Natural killer cell (primary cell): ENCODE measurements at regions not wholly inside any gene's neighbourhood (a gene's known extent, or its start where the extent isn't known, plus 50 kb on each side); places are given as distances from the start of the nearest gene placed in this dataset.

Experiments
- ATAC-seq, 3 donors: fragments of 150-1000 bp in 2 of 3; fragments of 200-7000 bp in 1 of 3; cut with Tn5 transposase; 1 replicate in 1 of 3; 2 replicates in 2 of 3; pipeline ENCODE4 v1.10.0; 2021; ENCODE audit warnings: mild to moderate bottlenecking in 2 of 3, moderate library complexity in 2 of 3
- DNase-seq, 2 donors: peaks; one replicate each; pipeline versions ENCODE4 v3.0.0 to v3.0.0-alpha.2; 2013 to 2021; ENCODE audit warnings: mixed read lengths in 1 of 2
- H3K27ac ChIP-seq: one replicate; pipeline ENCODE4 v1.5.1; 2013; ENCODE audit warnings: mild to moderate bottlenecking, low read length
- H3K27me3 ChIP-seq: one replicate; pipeline ENCODE4 v1.6.1; 2013; ENCODE audit warnings: low read length; ENCODE audit not compliant: control insufficient read depth, insufficient read depth
- H3K36me3 ChIP-seq: one replicate; pipeline ENCODE4 v1.6.1; 2013; ENCODE audit warnings: low read length; ENCODE audit not compliant: control insufficient read depth, insufficient read depth
- H3K4me1 ChIP-seq: one replicate; pipeline ENCODE4 v1.6.1; 2013; ENCODE audit warnings: low read length; ENCODE audit not compliant: control insufficient read depth, insufficient read depth
- H3K4me3 ChIP-seq: one replicate; pipeline ENCODE4 v1.5.1; 2013; ENCODE audit warnings: low read length
- H3K9me3 ChIP-seq: one replicate; pipeline ENCODE4 v1.6.1; 2013; ENCODE audit warnings: low read length; ENCODE audit not compliant: control insufficient read depth, insufficient read depth
- H3K27ac Mint-ChIP-seq, 2 donors: one replicate each; pipeline ENCODE4 v1.8.0; 2022; ENCODE audit warnings: mild to moderate bottlenecking in 2 of 2, mixed read lengths in 2 of 2, moderate library complexity in 1 of 2
- H3K27me3 Mint-ChIP-seq, 2 donors: one replicate each; pipeline ENCODE4 v1.8.0; 2022; ENCODE audit warnings: low read depth in 2 of 2, mixed read lengths in 2 of 2
- H3K36me3 Mint-ChIP-seq: one replicate; pipeline ENCODE4 v1.8.0; 2022; ENCODE audit warnings: mixed read lengths
- H3K4me1 Mint-ChIP-seq, 2 donors: one replicate each; pipeline ENCODE4 v1.8.0; 2022; ENCODE audit warnings: mixed read lengths in 2 of 2
- H3K4me3 Mint-ChIP-seq: one replicate; pipeline ENCODE4 v1.8.0; 2022; ENCODE audit warnings: mild to moderate bottlenecking, moderate library complexity, mixed read lengths
- H3K9me3 Mint-ChIP-seq, 2 donors: one replicate each; pipeline ENCODE4 v1.8.0; 2022; ENCODE audit warnings: mixed read lengths in 2 of 2
- CTCF ChIP-seq: fragments of 200-600 bp; IDR thresholded peaks from one replicate; pipeline ENCODE4 v1.8.0; 2022; ENCODE audit warnings: antibody characterized with exemption
- WGBS: methylation state at CpG from one replicate; pipeline ENCODE4 v1.1.7; 2013; ENCODE audit warnings: missing lambda C conversion rate; ENCODE audit not compliant: insufficient coverage; 5-methylcytosine and 5-hydroxymethylcytosine counted together
- intact Hi-C: fragments of 100-400 bp; cut with micrococcal nuclease; formaldehyde crosslinking; loops from one replicate; pipeline ENCODE4 v1.14.2; 2022

- no peak for TF ChIP-seq CTCF
- H3K27ac ChIP-seq: no peak overlapping the region
- no peaks in the 10 kb centered on the region for H3K27me3 ChIP-seq
- no peaks in the 10 kb centered on the region for H3K36me3 Mint-ChIP-seq
- no peak overlapping the region for H3K27ac Mint-ChIP-seq
- no peak overlapping the region for H3K4me3 Mint-ChIP-seq
- intact Hi-C loops: no loop called here
- no peaks in the 10 kb centered on the region for H3K4me1 ChIP-seq
- no peaks in the 10 kb centered on the region for H3K27me3 Mint-ChIP-seq
- H3K9me3 Mint-ChIP-seq: peaks cover 3 to 7% of the 10 kb centered on the region in 2 donors
- DNase-seq (no peak), ATAC-seq (no peak)
- no peaks in the 10 kb centered on the region for H3K4me1 Mint-ChIP-seq
- no peaks in the 10 kb centered on the region for H3K9me3 ChIP-seq
- H3K4me3 ChIP-seq: no peak overlapping the region
- no peaks in the 10 kb centered on the region for H3K36me3 ChIP-seq
Observed at GRCh38 chr4:97152149-97152548, 991.1 kb downstream of the STPG2 start.

GRCh38 chr4:97153042-97153441 is 990.2 kb downstream of the STPG2 start:
- Mint-ChIP-seq H3K27ac (no peak overlapping the region), H3K4me1 (no peaks in the 10 kb centered on the region), H3K9me3 (peaks cover 0 to 5% of the 10 kb centered on the region in 2 donors), H3K4me3 (no peak overlapping the region), H3K27me3 (no peaks in the 10 kb centered on the region), H3K36me3 (no peaks in the 10 kb centered on the region)
- 91% methylated on average over 1 of the region's 1 CpG for WGBS
- no peaks in the 10 kb centered on the region for H3K9me3 ChIP-seq
- H3K4me3 ChIP-seq: no peak overlapping the region
- H3K27ac ChIP-seq: no peak overlapping the region
- DNase-seq (no peak), ATAC-seq (no peak)
- H3K27me3 ChIP-seq: no peaks in the 10 kb centered on the region
- no peaks in the 10 kb centered on the region for H3K4me1 ChIP-seq
- intact Hi-C loops: no loop called here
- no peak for TF ChIP-seq CTCF
- H3K36me3 ChIP-seq: no peaks in the 10 kb centered on the region

- Histone ChIP-seq H3K27ac (no peak overlapping the region), H3K27me3 (no peaks in the 10 kb centered on the region), H3K4me3 (no peak overlapping the region), H3K4me1 (no peaks in the 10 kb centered on the region), H3K36me3 (no peaks in the 10 kb centered on the region), H3K9me3 (no peaks in the 10 kb centered on the region)
- Mint-ChIP-seq H3K9me3 (peaks cover 0 to 5% of the 10 kb centered on the region in 2 donors), H3K27ac (no peak overlapping the region), H3K4me1 (no peaks in the 10 kb centered on the region), H3K27me3 (no peaks in the 10 kb centered on the region), H3K36me3 (no peaks in the 10 kb centered on the region), H3K4me3 (no peak overlapping the region)
- no peak for DNase-seq
- ATAC-seq: no peak
- 80% methylated on average over 1 of the region's 1 CpG for WGBS
- intact Hi-C loops: no loop called here
- no peak for TF ChIP-seq CTCF
Observed at GRCh38 chr4:97159625-97160024, 983.7 kb downstream of the STPG2 start.

- H3K27me3 Mint-ChIP-seq: no peaks in the 10 kb centered on the region
- no peak overlapping the region for H3K27ac Mint-ChIP-seq
- no peaks in the 10 kb centered on the region for H3K4me1 Mint-ChIP-seq
- no peak for TF ChIP-seq CTCF
- DNase-seq (no peak), ATAC-seq (no peak)
- no peak overlapping the region for H3K4me3 Mint-ChIP-seq
- Histone ChIP-seq H3K4me1 (no peaks in the 10 kb centered on the region), H3K27me3 (no peaks in the 10 kb centered on the region), H3K4me3 (no peak overlapping the region), H3K27ac (no peak overlapping the region), H3K9me3 (peaks cover 5% of the 10 kb centered on the region), H3K36me3 (no peaks in the 10 kb centered on the region)
- H3K9me3 Mint-ChIP-seq: peaks cover 23% of the 10 kb centered on the region in 2 donors
- intact Hi-C loops: no loop called here
- H3K36me3 Mint-ChIP-seq: no peaks in the 10 kb centered on the region
Observed at GRCh38 chr4:97185233-97185632, 958.0 kb downstream of the STPG2 start.
